Body of pancreas (tissue), 4 donors: ENCODE measurements at regions not wholly inside any gene's neighbourhood (a gene's known extent, or its start where the extent isn't known, plus 50 kb on each side); places are given as distances from the start of the nearest gene placed in this dataset.

Experiments used
- ATAC-seq: fragments of 150-250 bp; one replicate; pipeline ENCODE4 v1.9.1; 2016
- DNase-seq, 4 donors: peaks; one replicate each; pipeline ENCODE4 v3.0.0-alpha.2; 2019
- H3K27ac ChIP-seq, 4 donors: fragments of 200-600 bp; sonication (generic); 1 replicate in 3 of 4; 2 replicates in 1 of 4; pipeline versions ENCODE4 v1.5.1 to v1.6.1; 2016 to 2019; ENCODE audit warnings: mild to moderate bottlenecking in 1 of 4, mixed read lengths in 1 of 4, moderate library complexity in 1 of 4
- H3K27me3 ChIP-seq, 2 donors: fragments of 200-600 bp; sonication (generic); one replicate each; pipeline ENCODE4 v1.6.0; 2016; ENCODE audit warnings: mild to moderate bottlenecking in 1 of 2
- H3K36me3 ChIP-seq, 2 donors: fragments of 200-600 bp; sonication (generic); replicated peaks in 1 of 2; 2 replicates each; pipeline ENCODE4 v1.5.1; 2016; ENCODE audit warnings: low read depth in 2 of 2; ENCODE audit not compliant: insufficient read depth in 1 of 2
- H3K4me1 ChIP-seq: fragments of 200-600 bp; sonication (generic); one replicate; pipeline ENCODE4 v1.6.0; 2016
- H3K4me3 ChIP-seq, 2 donors: fragments of 200-600 bp; sonication (generic); 1 replicate in 1 of 2; 2 replicates in 1 of 2; pipeline ENCODE4 v1.5.1; 2016 to 2019
- H3K9me3 ChIP-seq, 3 donors: fragments of 200-600 bp; sonication (generic); 1 replicate in 2 of 3; 2 replicates in 1 of 3; pipeline ENCODE4 v1.5.1; 2016
- POLR2A ChIP-seq, 3 donors: fragments of 450-650 bp; IDR thresholded peaks; one replicate each; pipeline ENCODE4 v1.6.1; 2016; ENCODE audit warnings: antibody characterized with exemption in 3 of 3, mild to moderate bottlenecking in 2 of 3
- intact Hi-C: fragments of 100-400 bp; cut with DNase I; formaldehyde crosslinking; loops from one replicate; pipeline ENCODE4 v1.15.1; 2023
- TF ChIP-seq, protein P1 (sequence below), 7 experiments: fragments of 450-650 bp in 4 of 7; fragments of 200-600 bp in 3 of 7; sonication (generic) in 3 of 7; IDR thresholded peaks; one replicate each; pipeline ENCODE4 v1.5.1; 2016 to 2019; ENCODE audit warnings: antibody characterized with exemption in 7 of 7

DNA sequence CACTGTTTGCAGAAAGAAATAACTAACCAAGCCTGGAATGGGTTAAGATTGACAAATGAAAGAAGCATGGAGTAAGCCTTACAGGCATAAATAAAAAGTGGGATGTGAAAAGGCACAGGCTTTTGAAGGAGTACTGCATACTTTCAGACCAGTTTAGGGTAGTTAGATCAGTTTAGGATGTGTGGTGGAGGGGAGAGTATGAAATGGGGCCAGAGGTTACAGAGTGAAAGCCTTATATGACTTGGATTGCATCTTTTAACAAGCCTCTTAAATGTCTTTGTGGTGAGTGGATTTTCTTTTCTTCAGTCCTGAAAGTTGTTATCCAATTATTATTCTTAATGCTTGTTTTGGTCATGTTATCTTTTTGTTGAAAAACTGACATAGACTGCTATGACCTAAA is 52.2 kb upstream of the TRHDE start:
- H3K27ac ChIP-seq = no peak overlapping the region
- no peaks in the 10 kb centered on the region for H3K9me3 ChIP-seq
- intact Hi-C loops = no loop called here
- no peak for DNase-seq
- no peak for TF ChIP-seq POLR2A (IDR thresholded peaks at IDR 0.05)
- TF ChIP-seq, protein P1, sequence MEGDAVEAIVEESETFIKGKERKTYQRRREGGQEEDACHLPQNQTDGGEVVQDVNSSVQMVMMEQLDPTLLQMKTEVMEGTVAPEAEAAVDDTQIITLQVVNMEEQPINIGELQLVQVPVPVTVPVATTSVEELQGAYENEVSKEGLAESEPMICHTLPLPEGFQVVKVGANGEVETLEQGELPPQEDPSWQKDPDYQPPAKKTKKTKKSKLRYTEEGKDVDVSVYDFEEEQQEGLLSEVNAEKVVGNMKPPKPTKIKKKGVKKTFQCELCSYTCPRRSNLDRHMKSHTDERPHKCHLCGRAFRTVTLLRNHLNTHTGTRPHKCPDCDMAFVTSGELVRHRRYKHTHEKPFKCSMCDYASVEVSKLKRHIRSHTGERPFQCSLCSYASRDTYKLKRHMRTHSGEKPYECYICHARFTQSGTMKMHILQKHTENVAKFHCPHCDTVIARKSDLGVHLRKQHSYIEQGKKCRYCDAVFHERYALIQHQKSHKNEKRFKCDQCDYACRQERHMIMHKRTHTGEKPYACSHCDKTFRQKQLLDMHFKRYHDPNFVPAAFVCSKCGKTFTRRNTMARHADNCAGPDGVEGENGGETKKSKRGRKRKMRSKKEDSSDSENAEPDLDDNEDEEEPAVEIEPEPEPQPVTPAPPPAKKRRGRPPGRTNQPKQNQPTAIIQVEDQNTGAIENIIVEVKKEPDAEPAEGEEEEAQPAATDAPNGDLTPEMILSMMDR (IDR thresholded peaks at IDR 0.05) = no peak
- no peaks in the 10 kb centered on the region for H3K36me3 ChIP-seq
- H3K27me3 ChIP-seq = no peaks in the 10 kb centered on the region
- H3K4me1 ChIP-seq = no peaks in the 10 kb centered on the region
- ATAC-seq = no peak
- H3K4me3 ChIP-seq = no peak overlapping the region
